NT2/D1 (cell line): ENCODE measurements at regions not wholly inside any gene's neighbourhood (a gene's known extent, or its start where the extent isn't known, plus 50 kb on each side); places are given as distances from the start of the nearest gene placed in this dataset.

Experiments used
- DNase-seq: peaks from one replicate; pipeline ENCODE4 v3.0.0-alpha.2; 2011; ENCODE audit warnings: low read depth, low spot score
- H3K27me3 ChIP-seq: 2 replicates; pipeline ENCODE4 v1.6.0; 2011; ENCODE audit warnings: mild to moderate bottlenecking; ENCODE audit not compliant: insufficient read length, insufficient read depth
- H3K36me3 ChIP-seq: 2 replicates; pipeline ENCODE4 v1.6.1; 2011; ENCODE audit warnings: mild to moderate bottlenecking, low read length, mixed read lengths; ENCODE audit not compliant: insufficient read depth, insufficient read length
- H3K4me1 ChIP-seq: 2 replicates; pipeline ENCODE4 v1.5.1; 2011; ENCODE audit not compliant: insufficient read depth, insufficient read length
- H3K4me3 ChIP-seq: 2 replicates; pipeline ENCODE4 v1.5.1; 2011; ENCODE audit warnings: low read depth; ENCODE audit not compliant: insufficient read length
- H3K9ac ChIP-seq: 2 replicates; pipeline ENCODE4 v1.6.0; 2011; ENCODE audit warnings: low read depth; ENCODE audit not compliant: insufficient read length
- H3K9me3 ChIP-seq: 2 replicates; pipeline ENCODE4 v1.5.1; 2011; ENCODE audit warnings: mild to moderate bottlenecking, low read length; ENCODE audit not compliant: insufficient read depth
- SUZ12 ChIP-seq: IDR thresholded peaks from 2 replicates; pipeline ENCODE4 v1.6.1; 2011; ENCODE audit not compliant: insufficient read length, insufficient read depth; ENCODE audit errors: extremely low read depth
- YY1 ChIP-seq: IDR thresholded peaks from 2 replicates; pipeline ENCODE4 v1.6.1; 2011; ENCODE audit not compliant: insufficient read length, insufficient read depth
- ZNF274 ChIP-seq: IDR thresholded peaks from 2 replicates; pipeline ENCODE4 v1.6.1; 2011; ENCODE audit warnings: mild to moderate bottlenecking, low read depth, low read length

GRCh38 chr12:46935271-46935847, 109.6 kb upstream of the SLC38A4 start:
- no peaks in the 10 kb centered on the region for H3K27me3 ChIP-seq
- DNase-seq, result no peak
- H3K36me3 ChIP-seq, result no peaks in the 10 kb centered on the region
- H3K4me3 ChIP-seq, result no peak overlapping the region
- no peaks in the 10 kb centered on the region for H3K4me1 ChIP-seq
- H3K9me3 ChIP-seq, result peaks cover 6% of the 10 kb centered on the region; the same call in 1 of the 2 replicates
- TF ChIP-seq ZNF274 (no peak), SUZ12 (no peak), YY1 (no peak)
- H3K9ac ChIP-seq, result no peak overlapping the region

GRCh38 chr12:46936042-46936441, 110.2 kb upstream of the SLC38A4 start:
- H3K9me3 ChIP-seq, result peaks cover 6% of the 10 kb centered on the region; the same call in 1 of the 2 replicates
- H3K4me3 ChIP-seq, result no peak overlapping the region
- no peaks in the 10 kb centered on the region for H3K27me3 ChIP-seq
- H3K9ac ChIP-seq, result no peak overlapping the region
- no peak for DNase-seq
- no peaks in the 10 kb centered on the region for H3K36me3 ChIP-seq
- H3K4me1 ChIP-seq, result no peaks in the 10 kb centered on the region
- no peak for TF ChIP-seq YY1
- TF ChIP-seq SUZ12, result no peak
- TF ChIP-seq ZNF274, result no peak

DNA sequence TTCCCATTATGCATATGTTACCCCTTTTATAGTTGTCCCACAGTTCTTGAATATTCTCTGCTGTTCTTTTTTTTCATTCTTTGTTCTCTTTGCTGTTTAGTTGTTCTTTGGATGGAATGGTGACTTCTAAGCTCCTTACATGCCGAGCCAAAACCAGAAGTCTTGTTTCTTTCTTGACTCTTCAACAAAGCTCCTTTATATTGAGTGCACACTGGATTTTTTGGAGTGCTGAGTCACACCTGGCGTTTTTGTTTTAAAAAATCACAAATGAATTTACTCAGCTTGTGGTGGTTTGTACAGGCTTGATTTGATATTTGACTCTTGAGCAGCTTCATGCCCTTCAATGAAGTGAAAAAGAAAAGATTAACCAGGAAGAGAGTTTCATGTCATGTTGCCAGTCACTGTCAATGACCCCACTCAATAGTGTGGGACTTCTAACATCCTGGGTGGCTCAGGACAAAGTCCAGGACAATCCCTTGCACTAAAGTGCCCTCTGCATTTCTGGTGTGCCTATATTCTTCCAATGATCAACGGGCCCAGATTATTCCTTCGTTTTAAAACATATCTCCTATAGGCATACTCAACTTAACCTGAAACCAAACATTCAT, 112.4 kb upstream of the SLC38A4 start:
- Histone ChIP-seq H3K9me3 (no peaks in the 10 kb centered on the region), H3K36me3 (no peaks in the 10 kb centered on the region), H3K27me3 (no peaks in the 10 kb centered on the region), H3K4me3 (no peak overlapping the region), H3K9ac (no peak overlapping the region), H3K4me1 (no peaks in the 10 kb centered on the region)
- no peak for DNase-seq
- TF ChIP-seq SUZ12 (no peak), YY1 (no peak), ZNF274 (no peak)

DNA sequence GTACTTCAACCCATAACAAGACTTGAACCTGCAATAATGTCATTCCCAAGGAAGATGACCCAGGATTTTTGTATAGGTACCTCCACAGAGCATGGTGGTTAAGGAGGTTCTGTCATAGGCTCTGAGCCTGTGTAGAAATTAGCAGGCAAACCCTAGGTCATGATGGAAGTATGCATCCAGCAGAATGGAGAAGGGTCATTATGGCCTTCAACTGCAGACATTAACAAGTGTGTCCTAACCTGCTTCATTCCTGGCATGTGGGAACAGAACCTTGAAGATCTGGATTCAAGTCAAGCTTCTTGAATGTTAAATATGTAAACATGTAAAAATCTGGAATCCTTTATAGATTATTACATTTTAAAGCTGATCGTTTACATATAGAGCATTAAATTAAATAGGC, 116.2 kb upstream of the SLC38A4 start:
- Histone ChIP-seq H3K4me3 (no peak overlapping the region), H3K9me3 (no peaks in the 10 kb centered on the region), H3K36me3 (no peaks in the 10 kb centered on the region), H3K27me3 (no peaks in the 10 kb centered on the region), H3K9ac (no peak overlapping the region), H3K4me1 (no peaks in the 10 kb centered on the region)
- DNase-seq, result no peak
- TF ChIP-seq YY1 (no peak), SUZ12 (no peak), ZNF274 (no peak)

DNA sequence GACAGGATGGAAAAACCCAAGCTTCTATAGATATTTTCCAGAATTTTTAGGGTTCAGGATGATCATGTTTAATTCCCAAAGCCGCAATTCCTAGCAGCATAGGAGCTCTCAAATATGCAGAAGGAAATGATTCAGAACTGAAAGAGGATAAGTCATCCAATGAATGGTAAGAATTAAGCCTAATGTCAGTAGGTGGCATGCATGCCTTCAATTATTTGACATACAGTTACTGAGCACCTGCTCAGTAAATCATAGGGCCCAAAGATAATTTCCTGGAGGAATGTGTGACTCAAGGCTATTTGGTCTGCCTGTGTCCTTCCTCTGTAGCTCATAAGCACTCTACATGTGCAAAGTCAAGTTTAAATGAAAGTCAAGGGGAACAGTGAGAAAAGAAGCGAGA, 116.8 kb upstream of the SLC38A4 start:
- TF ChIP-seq YY1 (no peak), SUZ12 (no peak), ZNF274 (no peak)
- no peak overlapping the region for H3K9ac ChIP-seq
- H3K4me1 ChIP-seq, result no peaks in the 10 kb centered on the region
- no peak for DNase-seq
- H3K36me3 ChIP-seq, result no peaks in the 10 kb centered on the region
- no peak overlapping the region for H3K4me3 ChIP-seq
- H3K27me3 ChIP-seq, result no peaks in the 10 kb centered on the region
- H3K9me3 ChIP-seq, result no peaks in the 10 kb centered on the region

- DNase-seq, result no peak
- Histone ChIP-seq H3K9me3 (no peaks in the 10 kb centered on the region), H3K36me3 (no peaks in the 10 kb centered on the region), H3K4me3 (no peak overlapping the region), H3K9ac (no peak overlapping the region), H3K4me1 (no peaks in the 10 kb centered on the region), H3K27me3 (no peaks in the 10 kb centered on the region)
- TF ChIP-seq SUZ12, result no peak
- no peak for TF ChIP-seq YY1
- TF ChIP-seq ZNF274, result no peak
These were observed 118.3 kb upstream of the SLC38A4 start for GRCh38 chr12:46944088-46944487.

GRCh38 chr12:46944771-46945170, 119.0 kb upstream of the SLC38A4 start:
- no peaks in the 10 kb centered on the region for H3K36me3 ChIP-seq
- no peak overlapping the region for H3K9ac ChIP-seq
- TF ChIP-seq YY1 (no peak), ZNF274 (no peak), SUZ12 (no peak)
- no peak for DNase-seq
- H3K9me3 ChIP-seq, result no peaks in the 10 kb centered on the region
- no peak overlapping the region for H3K4me3 ChIP-seq
- H3K4me1 ChIP-seq, result no peaks in the 10 kb centered on the region
- H3K27me3 ChIP-seq, result no peaks in the 10 kb centered on the region

GRCh38 chr12:46945591-46945990, 119.8 kb upstream of the SLC38A4 start:
- no peak overlapping the region for H3K9ac ChIP-seq
- H3K4me1 ChIP-seq, result no peaks in the 10 kb centered on the region
- no peaks in the 10 kb centered on the region for H3K36me3 ChIP-seq
- DNase-seq, result no peak
- H3K9me3 ChIP-seq, result no peaks in the 10 kb centered on the region
- no peaks in the 10 kb centered on the region for H3K27me3 ChIP-seq
- TF ChIP-seq SUZ12 (no peak), YY1 (no peak), ZNF274 (no peak)
- H3K4me3 ChIP-seq, result no peak overlapping the region
